Heart left ventricle (tissue), 13 donors: ENCODE measurements at regions not wholly inside any gene's neighbourhood (a gene's known extent, or its start where the extent isn't known, plus 50 kb on each side); places are given as distances from the start of the nearest gene placed in this dataset.

Experiments
- POLR2A ChIP-seq, 2 donors: fragments of 450-650 bp; IDR thresholded peaks; one replicate each; pipeline ENCODE4 v1.6.1; 2017; ENCODE audit warnings: antibody characterized with exemption in 2 of 2, mild to moderate bottlenecking in 2 of 2, moderate library complexity in 2 of 2
- TF ChIP-seq, protein P1 (sequence below), 12 donors: fragments of 200-600 bp; sonication (generic) in 4 of 12; IDR thresholded peaks; one replicate each; pipeline versions ENCODE4 v1.5.0 to v1.8.0; 2018 to 2022; ENCODE audit warnings: antibody characterized with exemption in 12 of 12, mild to moderate bottlenecking in 5 of 12
- donor health status: ischemic (EF 13 %, LVEDD 7.1; RV severe dilation, severe dysfunction).
- donor health status: DM: no; HTN: yes; CAD: no.
- donor health status: DM: no; HTN: no; CAD: no.
- donor health status: ischemic (EF 25% LVEDD 6.9; RV normal size, moderate dysfunction).
- donor health status: ischemic (EF 25% LVEDD 5.7; RV mildly dilated, moderate dysfunction).
- donor health status: ischemic (EF 35%, LVEDD 5.7; RV mildly dilated, moderate dysfunction).
- donor health status: nonischemic (EF 11% LVEDD 7.7; RV severe dilation, severe dysfunction).
- donor health status: DM: yes; HTN: yes; CAD: no.
- donor health status: PGD.
- donor health status: ischemic (EF 29% LVEDD 5.4; RV normal size, mild dysfunction).
- donor health status: nonischemic (EF 23%, LVEDD 6.1; RV moderate dilation, normal function).

- no peak for TF ChIP-seq POLR2A (IDR thresholded peaks at IDR 0.05)
- TF ChIP-seq, protein P1, sequence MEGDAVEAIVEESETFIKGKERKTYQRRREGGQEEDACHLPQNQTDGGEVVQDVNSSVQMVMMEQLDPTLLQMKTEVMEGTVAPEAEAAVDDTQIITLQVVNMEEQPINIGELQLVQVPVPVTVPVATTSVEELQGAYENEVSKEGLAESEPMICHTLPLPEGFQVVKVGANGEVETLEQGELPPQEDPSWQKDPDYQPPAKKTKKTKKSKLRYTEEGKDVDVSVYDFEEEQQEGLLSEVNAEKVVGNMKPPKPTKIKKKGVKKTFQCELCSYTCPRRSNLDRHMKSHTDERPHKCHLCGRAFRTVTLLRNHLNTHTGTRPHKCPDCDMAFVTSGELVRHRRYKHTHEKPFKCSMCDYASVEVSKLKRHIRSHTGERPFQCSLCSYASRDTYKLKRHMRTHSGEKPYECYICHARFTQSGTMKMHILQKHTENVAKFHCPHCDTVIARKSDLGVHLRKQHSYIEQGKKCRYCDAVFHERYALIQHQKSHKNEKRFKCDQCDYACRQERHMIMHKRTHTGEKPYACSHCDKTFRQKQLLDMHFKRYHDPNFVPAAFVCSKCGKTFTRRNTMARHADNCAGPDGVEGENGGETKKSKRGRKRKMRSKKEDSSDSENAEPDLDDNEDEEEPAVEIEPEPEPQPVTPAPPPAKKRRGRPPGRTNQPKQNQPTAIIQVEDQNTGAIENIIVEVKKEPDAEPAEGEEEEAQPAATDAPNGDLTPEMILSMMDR (IDR thresholded peaks at IDR 0.05), result no peak
Measured at GRCh38 chr1:221045151-221045550, 165.9 kb downstream of the HLX start.
